ENCODE measurements at regions not wholly inside any gene's neighbourhood (a gene's known extent, or its start where the extent isn't known, plus 50 kb on each side); places are given as distances from the start of the nearest gene placed in this dataset.
"Not testable (repeated sequence)": the region's sequence is repeated elsewhere in the genome, so short reads cannot be mapped to it uniquely, and the experiment has no call there.

GRCh38 chr5:111855356-111855755, 98.4 kb upstream of the NREP start:
- DNase-seq (no peak), ATAC-seq (ENCODE audit: poor library complexity) (peak; percentile 51)
- intact Hi-C loops (cut with DNase I) = no loop called here

DNA sequence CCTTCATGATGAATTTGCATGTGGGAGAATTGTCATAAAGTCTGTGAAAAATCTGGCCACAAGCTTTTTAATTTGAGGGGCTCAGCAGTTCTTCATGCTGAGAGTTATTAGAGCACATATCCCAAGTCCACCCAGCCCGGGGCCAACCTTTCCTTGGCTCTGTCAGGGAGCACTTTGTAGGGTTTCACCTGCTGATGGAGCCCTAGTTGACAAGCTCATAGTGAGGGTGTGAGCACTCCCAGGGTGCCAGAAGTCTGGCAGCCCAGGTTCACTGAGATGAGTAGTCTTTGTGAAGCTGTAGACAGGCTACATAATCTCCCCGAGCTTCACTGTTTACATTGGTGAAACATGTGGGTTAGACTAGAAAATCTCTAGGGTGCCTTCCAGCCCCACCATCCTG, 97.2 kb upstream of the NREP start:
- intact Hi-C loops (cut with DNase I) = no loop called here
- ATAC-seq (ENCODE audit: poor library complexity) (peak; percentile 50), DNase-seq (no peak)

DNA sequence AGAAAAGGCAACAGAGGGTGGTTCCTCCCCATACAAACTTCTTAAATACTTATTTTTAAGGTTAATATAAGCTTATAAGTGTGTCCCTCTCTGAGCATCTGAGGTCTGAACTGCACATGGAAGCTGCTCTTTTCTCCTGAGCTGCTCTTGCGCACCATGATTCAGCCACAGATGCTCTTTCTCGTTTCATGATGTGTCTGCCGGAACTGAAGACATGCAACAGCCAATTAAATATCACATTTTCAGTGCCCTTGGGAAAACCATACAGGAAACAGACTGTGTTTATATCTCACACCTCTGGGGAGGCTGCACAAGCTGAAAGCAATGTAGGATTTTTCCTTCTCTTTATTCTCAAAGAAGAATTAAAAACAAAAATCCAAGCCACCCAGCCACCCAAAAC, 96.8 kb upstream of the NREP start:
- intact Hi-C loops (cut with DNase I) = no loop called here
- ATAC-seq (ENCODE audit: poor library complexity) = no peak
- DNase-seq = no peak

DNA sequence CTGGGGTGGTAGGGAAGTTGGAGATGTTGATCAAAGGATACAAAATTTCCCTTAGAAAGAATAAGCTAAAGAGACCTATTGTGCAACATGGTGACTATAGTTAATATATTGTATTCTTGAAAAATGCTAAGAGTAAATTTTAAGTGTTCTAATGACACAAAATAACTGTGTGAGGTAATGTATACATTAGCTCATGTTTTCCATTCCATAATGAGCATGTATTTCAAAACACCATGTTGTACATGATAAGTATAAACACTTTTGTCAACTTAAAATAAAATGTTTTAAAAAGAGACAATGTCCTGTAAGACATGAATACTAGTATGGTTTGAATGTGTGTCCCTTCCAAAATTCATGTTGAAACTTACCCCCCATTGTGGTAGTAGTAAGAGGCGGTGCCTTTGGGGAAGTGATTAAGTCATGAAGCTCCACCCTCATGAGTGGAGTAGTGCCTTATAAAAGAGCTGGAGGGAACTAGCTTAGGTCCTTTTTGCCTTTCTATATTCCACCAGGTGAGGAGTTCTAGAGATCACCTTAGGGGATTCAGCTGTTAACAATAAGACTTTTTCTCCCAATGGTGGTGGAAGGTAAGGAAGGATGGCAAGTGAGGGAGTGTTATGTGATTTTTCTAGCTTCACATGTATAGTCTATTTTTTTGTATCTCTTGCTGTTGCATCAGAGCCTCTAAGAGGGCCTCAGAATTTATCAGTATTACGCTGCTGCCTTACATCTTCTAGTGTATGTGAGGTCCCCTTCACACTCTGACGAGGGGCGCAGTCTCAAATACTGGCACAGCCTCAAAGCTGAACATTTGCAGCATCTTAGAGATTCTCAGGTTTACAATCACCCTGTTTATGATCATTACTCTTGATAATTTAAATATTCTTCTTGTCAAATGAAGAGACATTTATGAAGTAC, 94.9 kb upstream of the NREP start:
- ATAC-seq (ENCODE audit: poor library complexity) = no peak
- intact Hi-C loops (cut with DNase I) = no loop called here
- DNase-seq = no peak

- ATAC-seq (ENCODE audit: poor library complexity) (no peak), DNase-seq (no peak)
- intact Hi-C loops (cut with DNase I) = no loop called here
Measured at GRCh38 chr5:111848476-111848875, 91.5 kb upstream of the NREP start.

DNA sequence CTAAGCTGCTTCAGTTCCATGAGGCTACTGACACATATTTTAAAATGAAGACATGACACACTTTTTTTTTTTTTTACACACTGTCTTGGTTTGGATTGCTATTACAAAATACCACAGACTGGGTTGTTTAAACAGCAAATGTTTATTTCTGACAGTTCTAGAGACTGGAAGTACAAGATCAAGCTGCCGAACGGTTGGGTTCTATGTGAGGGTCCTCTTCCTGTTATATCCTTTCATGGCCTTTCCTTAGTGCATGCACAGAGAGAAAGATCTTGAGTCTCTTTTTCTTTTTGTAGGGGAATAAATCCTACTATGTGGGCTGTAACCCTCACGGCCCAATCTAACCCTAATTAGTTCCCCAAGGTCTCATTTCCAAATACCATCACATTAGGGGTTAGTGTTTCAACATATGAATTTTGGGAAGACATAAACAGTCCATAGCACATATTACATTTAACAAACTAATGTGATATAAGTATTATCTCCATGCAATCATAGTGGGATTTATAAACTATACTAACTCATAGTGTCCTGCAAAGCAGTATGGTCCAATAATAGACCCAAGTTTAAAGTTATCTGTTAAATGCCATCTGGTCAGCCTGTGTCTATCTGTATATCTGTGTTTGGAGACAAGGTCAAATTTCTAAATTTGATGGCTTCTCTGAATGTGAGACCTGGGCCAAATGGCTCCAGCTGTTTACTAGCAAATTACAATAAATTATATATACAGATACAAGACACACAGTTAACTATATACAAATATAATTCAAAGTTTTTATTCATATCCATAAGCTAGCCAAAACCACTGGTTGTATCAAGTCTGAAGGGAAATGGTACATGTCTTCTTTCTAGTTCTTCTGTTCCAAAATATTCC, 90.3 kb upstream of the NREP start:
- DNase-seq (no peak), ATAC-seq (ENCODE audit: poor library complexity) (no peak)
- intact Hi-C loops (cut with DNase I) = no loop called here

- DNase-seq (no peak), ATAC-seq (ENCODE audit: poor library complexity) (no peak)
- intact Hi-C loops (cut with DNase I) = no loop called here
Measured at GRCh38 chr5:111840036-111840674, 83.2 kb upstream of the NREP start.

DNA sequence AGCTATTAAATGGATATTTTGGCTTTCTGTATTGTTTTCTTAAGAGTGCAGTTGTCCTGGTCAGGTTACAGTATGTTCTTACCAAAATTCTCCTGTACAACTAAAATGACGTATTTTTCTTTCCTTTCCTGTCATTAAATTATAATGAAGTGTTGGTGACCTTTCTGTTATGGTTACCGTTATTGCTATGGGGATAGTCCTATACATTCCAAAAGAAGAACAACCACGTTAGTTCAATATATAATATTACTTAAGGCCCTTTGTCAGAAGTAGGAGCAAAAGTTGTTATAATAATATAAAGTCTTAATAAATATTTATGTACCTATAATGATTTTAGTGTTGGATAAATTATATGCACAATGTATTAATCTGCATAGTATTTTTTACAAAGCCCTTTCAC, 82.4 kb upstream of the NREP start:
- DNase-seq (no peak), ATAC-seq (ENCODE audit: poor library complexity) (no peak)
- intact Hi-C loops (cut with DNase I) = no loop called here

DNA sequence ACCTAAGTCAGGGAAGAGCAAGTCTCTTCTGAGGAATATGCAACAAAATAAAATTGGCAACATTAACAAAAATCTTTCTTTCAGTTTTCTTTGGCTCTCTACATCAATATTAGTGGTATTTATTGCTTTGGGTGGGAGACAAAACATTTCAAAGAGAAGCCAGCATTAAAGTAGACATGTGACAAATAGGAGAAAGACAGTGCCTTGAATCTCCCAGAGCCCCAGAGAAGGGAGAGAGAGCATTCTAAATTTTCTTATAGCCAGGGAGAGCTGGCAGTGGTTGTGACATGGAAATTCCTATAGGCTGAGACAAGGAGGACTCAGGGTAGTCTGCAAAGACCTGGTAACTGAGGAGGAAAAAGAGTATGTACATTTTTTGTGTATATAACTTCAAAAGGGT, 79.4 kb upstream of the NREP start:
- no peak for DNase-seq
- no peak for ATAC-seq (ENCODE audit: poor library complexity)
- intact Hi-C loops (cut with DNase I) = no loop called here

- DNase-seq (no peak), ATAC-seq (ENCODE audit: poor library complexity) (no peak)
- intact Hi-C loops (cut with DNase I) = no loop called here
Measured at GRCh38 chr5:111834926-111835599, 78.1 kb upstream of the NREP start.

DNA sequence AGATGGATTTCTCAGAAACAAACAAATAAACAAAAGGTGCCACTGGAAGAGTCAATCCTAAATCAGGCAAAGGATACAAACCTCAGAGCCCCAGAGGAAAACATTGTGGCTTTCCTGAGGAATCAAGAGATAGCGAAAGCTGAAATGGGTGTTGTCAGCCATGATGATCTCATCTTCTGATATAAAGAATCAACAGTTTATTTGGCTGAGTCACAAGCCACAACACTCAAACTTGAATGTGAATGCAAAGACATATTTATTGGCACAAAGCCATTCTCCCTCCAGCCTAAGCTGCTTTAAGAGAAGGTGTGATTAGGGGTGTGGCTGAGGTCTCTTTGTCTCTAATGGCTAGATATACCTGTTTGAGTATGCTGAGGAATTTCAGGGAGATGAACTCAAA, 73.3 kb upstream of the NREP start:
- DNase-seq (no peak), ATAC-seq (ENCODE audit: poor library complexity) (no peak)
- intact Hi-C loops (cut with DNase I) = no loop called here

GRCh38 chr5:111829701-111830100, 72.7 kb upstream of the NREP start:
- intact Hi-C loops (cut with DNase I) = no loop called here
- no peak for DNase-seq
- ATAC-seq (ENCODE audit: poor library complexity) = no peak

- DNase-seq (no peak), ATAC-seq (ENCODE audit: poor library complexity) (no peak)
- intact Hi-C loops (cut with DNase I) = no loop called here
Measured at GRCh38 chr5:111826064-111826463, 69.1 kb upstream of the NREP start.

- intact Hi-C loops (cut with DNase I) = no loop called here
- DNase-seq = no peak
Measured at GRCh38 chr5:111820072-111820471, 63.1 kb upstream of the NREP start.

DNA sequence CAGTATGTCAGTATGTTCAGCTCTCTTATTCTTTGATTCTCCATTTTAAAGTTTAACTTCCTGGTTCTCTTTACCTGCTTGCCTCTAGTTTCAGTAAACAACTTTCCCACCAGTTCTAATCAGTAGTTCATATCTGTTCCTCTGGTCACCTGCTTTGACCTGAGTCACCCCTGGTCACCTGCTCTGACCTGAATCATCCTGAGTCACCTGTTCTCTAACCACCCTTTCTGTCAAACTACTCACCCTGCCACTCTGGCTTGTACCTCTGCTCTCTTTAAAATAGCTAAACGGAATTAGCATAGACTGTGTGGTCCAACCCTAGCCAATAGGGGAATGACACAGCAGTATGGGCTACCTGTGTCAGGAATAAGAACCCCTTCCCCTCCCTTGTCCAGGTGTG, 62.0 kb upstream of the NREP start:
- ATAC-seq (ENCODE audit: poor library complexity); DNase-seq; intact Hi-C loops (cut with DNase I): not testable (repeated sequence)

More at GRCh38 chr5:111820072-111820471, 63.1 kb upstream of the NREP start:
- ATAC-seq (ENCODE audit: poor library complexity) = no peak

- no peak for ATAC-seq (ENCODE audit: poor library complexity)
- intact Hi-C loops (cut with DNase I) = no loop called here
- no peak for DNase-seq
Measured at GRCh38 chr5:111813537-111813936, 56.5 kb upstream of the NREP start.

DNA sequence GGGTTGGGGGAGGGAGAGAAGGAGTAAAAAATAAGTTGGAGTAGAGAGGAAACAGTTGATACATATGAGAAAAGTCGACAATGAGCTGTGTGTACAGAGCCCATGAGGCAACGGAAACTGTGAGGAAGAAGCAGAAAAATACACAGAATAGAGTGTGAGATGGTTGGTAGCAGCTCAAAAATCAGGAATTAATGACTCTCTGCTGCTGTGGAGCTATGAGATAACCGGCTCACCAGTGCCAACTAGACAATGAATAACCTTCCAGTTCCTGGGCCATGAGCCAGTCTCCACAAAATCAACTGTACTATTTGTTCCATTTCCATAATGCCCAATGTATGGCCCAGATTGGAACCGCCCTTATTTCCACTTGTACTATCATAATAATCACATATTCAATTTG, 53.1 kb upstream of the NREP start:
- intact Hi-C loops (cut with DNase I) = no loop called here
- DNase-seq = no peak
- no peak for ATAC-seq (ENCODE audit: poor library complexity)

Data from Right ventricle myocardium superior (tissue), 1 donor.